NCI-H1105 treated with DMSO at 0.1 percent for 48 hours (cell line): ENCODE measurements at regions not wholly inside any gene's neighbourhood (a gene's known extent, or its start where the extent isn't known, plus 50 kb on each side); places are given as distances from the start of the nearest gene placed in this dataset.

ENCODE experiments used
- DNase-seq: peaks from one replicate; lab custom pipeline; 2025; lab: John Stamatoyannopoulos, UW

GRCh38 chr16:64892835-64893785 is 228.8 kb downstream of the CDH11 start:
- no peak for DNase-seq

GRCh38 chr16:64889446-64889845 is 232.4 kb downstream of the CDH11 start:
- no peak for DNase-seq

- no peak for DNase-seq
Observed at GRCh38 chr16:64887651-64888050, 234.2 kb downstream of the CDH11 start.

- DNase-seq, result no peak
Observed at GRCh38 chr16:64882078-64882784, 239.6 kb downstream of the CDH11 start.

- no peak for DNase-seq
Observed at GRCh38 chr16:64880994-64881393, 240.9 kb downstream of the CDH11 start.

- no peak for DNase-seq
Observed at GRCh38 chr16:64880006-64880405, 241.9 kb downstream of the CDH11 start.

- DNase-seq, result no peak
Observed at GRCh38 chr16:64878940-64879339, 242.9 kb downstream of the CDH11 start.

- DNase-seq, result no peak
Observed at GRCh38 chr16:64872101-64872500, 249.8 kb downstream of the CDH11 start.

- DNase-seq, result no peak
Observed at GRCh38 chr16:64870859-64871258, 251.0 kb downstream of the CDH11 start.

GRCh38 chr16:64869781-64870180 is 252.1 kb downstream of the CDH11 start:
- DNase-seq, result no peak

GRCh38 chr16:64866021-64866420 is 255.8 kb downstream of the CDH11 start:
- DNase-seq, result no peak

GRCh38 chr16:64865069-64865696 is 256.7 kb downstream of the CDH11 start:
- DNase-seq, result no peak

GRCh38 chr16:64864232-64864809 is 257.5 kb downstream of the CDH11 start:
- DNase-seq, result no peak

- DNase-seq, result no peak
Observed at GRCh38 chr16:64858076-64858475, 263.8 kb downstream of the CDH11 start.

GRCh38 chr16:64857411-64857810 is 264.5 kb downstream of the CDH11 start:
- no peak for DNase-seq

- DNase-seq, result no peak
Observed at GRCh38 chr16:64853551-64853950, 268.3 kb downstream of the CDH11 start.

- no peak for DNase-seq
Observed at GRCh38 chr16:64846966-64847365, 274.9 kb downstream of the CDH11 start.

GRCh38 chr16:64845071-64845470 is 276.8 kb downstream of the CDH11 start:
- no peak for DNase-seq

GRCh38 chr16:64841482-64841881 is 280.4 kb downstream of the CDH11 start:
- DNase-seq, result no peak

GRCh38 chr16:64841071-64841470 is 280.8 kb downstream of the CDH11 start:
- no peak for DNase-seq

GRCh38 chr16:64830653-64831052 is 291.2 kb downstream of the CDH11 start:
- DNase-seq, result no peak

- DNase-seq, result no peak
Observed at GRCh38 chr16:64829678-64830077, 292.2 kb downstream of the CDH11 start.
